HCT116 (cell line): ENCODE measurements at regions not wholly inside any gene's neighbourhood (a gene's known extent, or its start where the extent isn't known, plus 50 kb on each side); places are given as distances from the start of the nearest gene placed in this dataset.

Source experiments
- ATF3 ChIP-seq: IDR thresholded peaks from 2 replicates; pipeline ENCODE4 v1.6.1; 2012
- CTCF ChIP-seq, 3 experiments: fragments of 200-600 bp in 1 of 3; sonication (generic) in 1 of 3; IDR thresholded peaks in 2 of 3; conservative IDR thresholded peaks in 1 of 3; 2 replicates each; pipeline ENCODE4 v1.5.1; 2012 to 2017; ENCODE audit warnings: low read depth in 2 of 3, low read length in 2 of 3, antibody characterized with exemption in 1 of 3, borderline replicate concordance in 1 of 3, control low read depth in 1 of 3, mild to moderate bottlenecking in 1 of 3, mixed read lengths in 1 of 3, mixed run types in 1 of 3, moderate library complexity in 1 of 3; ENCODE audit not compliant: insufficient read depth in 1 of 3
- EGR1 ChIP-seq: IDR thresholded peaks from 2 replicates; pipeline ENCODE4 v1.6.1; 2012; ENCODE audit warnings: low read depth
- EZH2phosphoT487 ChIP-seq: fragments of 200-600 bp; IDR thresholded peaks from 2 replicates; pipeline ENCODE4 v1.6.1; 2018; ENCODE audit warnings: antibody characterized with exemption, borderline replicate concordance
- JUND ChIP-seq: IDR thresholded peaks from 2 replicates; pipeline ENCODE4 v1.6.1; 2012
- MAX ChIP-seq: IDR thresholded peaks from 2 replicates; pipeline ENCODE4 v1.6.1; 2012
- POLR2A ChIP-seq: IDR thresholded peaks from 2 replicates; pipeline ENCODE4 v1.7.0; 2011; ENCODE audit warnings: borderline replicate concordance; ENCODE audit not compliant: insufficient read depth, insufficient read length; ENCODE audit errors: extremely low read depth
- POLR2AphosphoS5 ChIP-seq: IDR thresholded peaks from 2 replicates; pipeline ENCODE4 v1.6.1; 2011; ENCODE audit warnings: mild to moderate bottlenecking, low read depth, low read length, moderate library complexity
- RAD21 ChIP-seq: IDR thresholded peaks from 2 replicates; pipeline ENCODE4 v1.6.1; 2012; ENCODE audit warnings: low read depth, mild to moderate bottlenecking
- SP1 ChIP-seq: IDR thresholded peaks from 2 replicates; pipeline ENCODE4 v1.6.1; 2012; ENCODE audit warnings: low read depth
- YY1 ChIP-seq: IDR thresholded peaks from 2 replicates; pipeline ENCODE4 v1.6.1; 2011; ENCODE audit warnings: low read length, low read depth, moderate library complexity, mild to moderate bottlenecking; ENCODE audit not compliant: insufficient replicate concordance; ENCODE audit errors: extremely low read depth
- ZFX ChIP-seq: fragments of 450-650 bp; IDR thresholded peaks from 2 replicates; pipeline ENCODE4 v1.6.1; 2017
- ZNF274 ChIP-seq: fragments of 200-500 bp; sonication (Bioruptor generic); IDR thresholded peaks from 2 replicates; pipeline ENCODE4 v1.6.1; 2014; ENCODE audit warnings: mild to moderate bottlenecking, low read depth, low read length, inconsistent platforms

- TF ChIP-seq POLR2A (no peak), MAX (no peak), EGR1 (no peak), CTCF (IDR thresholded peaks at IDR 0.05 in 2 of 3, conservative IDR thresholded peaks at IDR 0.05 in 1 of 3; ENCODE audit: borderline replicate concordance in 1 of 3, insufficient read depth in 1 of 3, low read depth in 2 of 3, low read length in 2 of 3) (no peak), ZNF274 (no peak), ZFX (no peak), SP1 (no peak), ATF3 (no peak), POLR2AphosphoS5 (no peak), YY1 (no peak), EZH2phosphoT487 (no peak), JUND (no peak), RAD21 (no peak)
Observed at GRCh38 chr20:50243610-50244351, 53.2 kb downstream of the CEBPB start.
